Tibial artery (tissue), 4 donors: ENCODE measurements at regions not wholly inside any gene's neighbourhood (a gene's known extent, or its start where the extent isn't known, plus 50 kb on each side); places are given as distances from the start of the nearest gene placed in this dataset.
"Not testable (repeated sequence)": the region's sequence is repeated elsewhere in the genome, so short reads cannot be mapped to it uniquely, and the experiment has no call there.

Experiments
- DNase-seq, 2 donors: peaks; one replicate each; pipeline ENCODE4 v3.0.0-alpha.2; 2019
- H3K27ac ChIP-seq, 2 donors: fragments of 200-600 bp; sonication (generic) in 1 of 2; 1 replicate in 1 of 2; 2 replicates in 1 of 2; pipeline ENCODE4 v1.5.1; 2018 to 2019; ENCODE audit warnings: mild to moderate bottlenecking in 1 of 2
- H3K27me3 ChIP-seq, 2 donors: fragments of 200-600 bp; sonication (generic) in 1 of 2; one replicate each; pipeline versions ENCODE4 v1.5.1 to v1.6.0; 2016 to 2019
- H3K36me3 ChIP-seq, 3 donors: fragments of 200-600 bp; sonication (generic) in 2 of 3; one replicate each; pipeline ENCODE4 v1.5.1; 2016 to 2019; ENCODE audit warnings: mild to moderate bottlenecking in 2 of 3
- H3K4me1 ChIP-seq, 4 donors: fragments of 200-600 bp; sonication (generic) in 2 of 4; 1 replicate in 3 of 4; 2 replicates in 1 of 4; pipeline ENCODE4 v1.5.1; 2016 to 2019
- H3K4me3 ChIP-seq, 2 donors: fragments of 200-600 bp; sonication (generic) in 1 of 2; 1 replicate in 1 of 2; 2 replicates in 1 of 2; pipeline ENCODE4 v1.5.1; 2018 to 2019; ENCODE audit warnings: mild to moderate bottlenecking in 2 of 2
- H3K9me3 ChIP-seq, 3 donors: fragments of 200-600 bp; sonication (generic) in 1 of 3; one replicate each; pipeline ENCODE4 v1.5.1; 2016 to 2019
- CTCF ChIP-seq, 2 experiments: fragments of 200-600 bp in 1 of 2; fragments of 450-650 bp in 1 of 2; IDR thresholded peaks; one replicate each; pipeline ENCODE4 v1.5.1; 2017 to 2019; ENCODE audit warnings: antibody characterized with exemption in 2 of 2, mild to moderate bottlenecking in 1 of 2, moderate library complexity in 1 of 2
- intact Hi-C: fragments of 100-400 bp; cut with DNase I; formaldehyde crosslinking; loops from one replicate; pipeline ENCODE4 v1.15.0; 2023; ENCODE audit warnings: low total_unique reads

DNA sequence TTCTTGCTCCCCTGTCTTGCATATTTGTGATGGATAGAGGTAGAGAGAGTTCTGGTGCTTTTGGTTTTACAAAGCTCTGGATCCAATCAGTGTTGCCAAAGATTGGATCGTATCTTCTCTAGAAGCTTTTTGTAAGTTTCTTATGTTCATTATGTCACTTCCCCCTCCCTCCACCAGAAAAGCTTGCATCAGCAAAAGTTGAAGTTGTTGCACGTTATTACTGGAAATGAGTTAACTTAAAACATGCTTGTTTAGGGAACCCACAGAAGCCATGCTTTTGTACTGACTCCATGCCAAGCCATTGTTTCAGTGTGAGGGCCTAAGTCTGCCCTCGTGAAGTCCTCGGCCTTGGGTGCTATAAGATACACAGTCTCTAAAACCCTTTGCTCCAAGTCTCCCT lies 186.5 kb downstream of the ERCC6L2 start:
- no peaks in the 10 kb centered on the region for H3K36me3 ChIP-seq
- TF ChIP-seq CTCF (IDR thresholded peaks at IDR 0.05): no peak
- H3K9me3 ChIP-seq: no peaks in the 10 kb centered on the region
- H3K27ac ChIP-seq: peak overlapping the region in 1 of 2 donors; percentile 6
- no peaks in the 10 kb centered on the region for H3K27me3 ChIP-seq
- H3K4me3 ChIP-seq: no peak overlapping the region
- no peak for DNase-seq
- peaks cover 0 to 39% (median 27%) of the 10 kb centered on the region in 4 donors for H3K4me1 ChIP-seq
- intact Hi-C loops: loop anchor here (10.0 kb wide), 1 partner anchor 337 kb away; no protein-coding TSS in a partner anchor

DNA sequence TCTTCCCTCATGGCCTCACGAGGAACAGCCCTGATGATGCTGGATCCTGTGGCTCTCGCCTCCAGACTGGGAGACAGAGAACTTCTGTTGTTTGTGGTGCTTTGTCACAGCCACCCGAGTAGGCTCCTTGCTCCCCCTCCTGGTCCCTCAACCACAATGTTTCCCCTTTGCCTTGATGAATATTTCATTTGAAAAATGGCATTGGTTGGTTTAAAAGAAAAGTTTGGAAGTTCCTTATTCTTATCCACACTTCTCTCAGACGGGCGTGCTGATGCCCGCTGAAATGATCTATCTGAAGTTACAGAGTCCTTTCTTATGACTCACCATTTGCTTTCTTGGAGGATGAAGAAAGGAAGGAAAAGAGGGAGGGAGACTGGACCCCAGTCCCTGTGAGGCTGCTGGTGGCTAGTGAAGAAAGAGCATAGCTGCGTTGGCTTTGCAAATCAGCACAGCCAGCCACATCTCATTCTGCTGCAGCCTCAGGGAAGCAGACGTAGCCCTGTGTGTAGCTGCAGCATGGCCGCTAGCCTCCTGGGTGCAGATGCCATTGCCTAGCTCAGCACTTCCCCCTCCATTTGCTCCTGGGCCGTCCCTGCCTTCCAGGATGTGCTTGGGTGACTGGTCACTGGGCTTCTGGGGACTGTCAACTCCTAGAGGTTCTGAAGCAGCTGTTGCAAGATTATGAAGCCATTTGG lies 185.9 kb downstream of the ERCC6L2 start:
- peak in 1 of 2 donors; percentile 46 for DNase-seq
- Histone ChIP-seq H3K4me1 (peaks cover 0 to 33% (median 22%) of the 10 kb centered on the region in 4 donors), H3K36me3 (no peaks in the 10 kb centered on the region), H3K4me3 (no peak overlapping the region), H3K27me3 (no peaks in the 10 kb centered on the region), H3K27ac (peak overlapping the region; percentile 6 to 43), H3K9me3 (no peaks in the 10 kb centered on the region)
- intact Hi-C loops: loop anchor here (10.0 kb wide), 1 partner anchor 337 kb away; no protein-coding TSS in a partner anchor
- peak; percentile 45 to 59 for TF ChIP-seq CTCF (IDR thresholded peaks at IDR 0.05)

- no peak for DNase-seq
- Histone ChIP-seq H3K27ac (no peak overlapping the region), H3K36me3 (no peaks in the 10 kb centered on the region), H3K27me3 (no peaks in the 10 kb centered on the region), H3K4me1 (peaks cover 0 to 13% (median 8%) of the 10 kb centered on the region in 4 donors), H3K4me3 (no peak overlapping the region), H3K9me3 (no peaks in the 10 kb centered on the region)
- TF ChIP-seq CTCF (IDR thresholded peaks at IDR 0.05): no peak
- intact Hi-C loops: no loop called here
These were observed 182.7 kb downstream of the ERCC6L2 start for GRCh38 chr9:96058218-96058617.

- intact Hi-C loops: no loop called here
- TF ChIP-seq CTCF (IDR thresholded peaks at IDR 0.05): no peak
- Histone ChIP-seq H3K9me3 (no peaks in the 10 kb centered on the region), H3K27ac (no peak overlapping the region), H3K4me3 (no peak overlapping the region), H3K27me3 (no peaks in the 10 kb centered on the region), H3K4me1 (peaks cover 0 to 13% (median 8%) of the 10 kb centered on the region in 4 donors), H3K36me3 (no peaks in the 10 kb centered on the region)
- no peak for DNase-seq
These were observed 181.7 kb downstream of the ERCC6L2 start for GRCh38 chr9:96057155-96057554.

- Histone ChIP-seq H3K27me3 (no peaks in the 10 kb centered on the region), H3K4me1 (peaks cover 0 to 6% (median 2%) of the 10 kb centered on the region in 4 donors), H3K27ac (no peak overlapping the region), H3K4me3 (no peak overlapping the region), H3K36me3 (no peaks in the 10 kb centered on the region), H3K9me3 (no peaks in the 10 kb centered on the region)
- DNase-seq: no peak
- no peak for TF ChIP-seq CTCF (IDR thresholded peaks at IDR 0.05)
- intact Hi-C loops: no loop called here
These were observed 180.7 kb downstream of the ERCC6L2 start for GRCh38 chr9:96056226-96056625.

- intact Hi-C loops, H3K9me3 ChIP-seq, DNase-seq, H3K36me3 ChIP-seq, H3K4me3 ChIP-seq, H3K27ac ChIP-seq, H3K27me3 ChIP-seq: not testable (repeated sequence)
- peaks cover 0 to 12% (median 9%) of the 10 kb centered on the region in 4 donors for H3K4me1 ChIP-seq
These were observed 178.8 kb downstream of the ERCC6L2 start for GRCh38 chr9:96054248-96054647.
